Left lung (tissue), 4 donors: ENCODE measurements at regions not wholly inside any gene's neighbourhood (a gene's known extent, or its start where the extent isn't known, plus 50 kb on each side); places are given as distances from the start of the nearest gene placed in this dataset.
A peak's percentile ranks its signal among the peaks of the same experiment; 100 is the strongest.

Experiments used
- ATAC-seq: fragments of 200-7000 bp; cut with Tn5 transposase; one replicate; pipeline ENCODE4 v1.9.1; 2020; ENCODE audit warnings: moderate library complexity
- DNase-seq, 4 donors: peaks; one replicate each; pipeline ENCODE4 v3.0.0-alpha.2; 2013 to 2020
- H3K27ac ChIP-seq, 2 donors: fragments of 200-600 bp; sonication (generic) in 1 of 2; one replicate each; pipeline versions ENCODE4 v1.5.0 to v1.8.0; 2020 to 2021
- H3K27me3 ChIP-seq, 2 donors: fragments of 200-600 bp; sonication (generic) in 1 of 2; one replicate each; pipeline versions ENCODE4 v1.5.0 to v1.8.0; 2020 to 2021
- H3K36me3 ChIP-seq, 2 donors: fragments of 200-600 bp; sonication (generic) in 1 of 2; one replicate each; pipeline versions ENCODE4 v1.5.0 to v1.8.0; 2020 to 2021
- H3K4me1 ChIP-seq, 2 donors: fragments of 200-600 bp; one replicate each; pipeline ENCODE4 v1.8.0; 2021
- H3K4me3 ChIP-seq, 2 donors: fragments of 200-600 bp; sonication (generic) in 1 of 2; one replicate each; pipeline versions ENCODE4 v1.5.0 to v1.8.0; 2020 to 2021; ENCODE audit warnings: mild to moderate bottlenecking in 1 of 2
- H3K9me3 ChIP-seq, 2 donors: fragments of 200-600 bp; sonication (generic) in 1 of 2; one replicate each; pipeline versions ENCODE4 v1.5.0 to v1.8.0; 2020 to 2021
- CTCF ChIP-seq, 2 donors: fragments of 200-600 bp; sonication (generic) in 1 of 2; IDR thresholded peaks; one replicate each; pipeline versions ENCODE4 v1.5.0 to v1.8.0; 2021; ENCODE audit warnings: antibody characterized with exemption in 2 of 2
- intact Hi-C, 2 donors: fragments of 100-400 bp; cut with DNase I; formaldehyde crosslinking; loops; one replicate each; pipeline versions ENCODE4 v1.11.2 to v1.14.2; 2022
- donor health status: DM: no; HTN: yes; CAD: no.
- donor health status: DM: no; HTN: no; CAD: no.

DNA sequence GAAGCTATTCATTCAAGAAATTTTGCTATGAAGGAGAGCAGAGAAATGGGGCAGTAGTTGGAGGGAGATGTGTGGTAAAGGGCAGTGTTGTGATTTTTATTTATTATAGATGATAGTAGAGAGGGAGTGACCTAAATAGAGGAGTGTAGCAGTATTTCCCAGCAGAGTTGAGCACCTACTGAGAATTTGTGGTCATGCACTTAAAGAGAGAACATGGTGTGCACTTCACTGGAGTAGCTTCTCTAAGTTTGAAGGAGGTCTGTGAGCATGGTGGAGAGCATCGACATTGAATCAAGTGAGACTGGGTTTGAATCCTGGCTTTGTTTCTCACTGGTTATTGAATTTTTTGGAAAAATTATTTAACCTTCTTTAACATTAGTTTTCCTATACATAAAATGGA lies 129.2 kb downstream of the AQP4 start:
- Histone ChIP-seq H3K4me3 (no peak overlapping the region), H3K4me1 (no peaks in the 10 kb centered on the region), H3K27me3 (no peaks in the 10 kb centered on the region), H3K9me3 (no peaks in the 10 kb centered on the region), H3K27ac (no peak overlapping the region), H3K36me3 (no peaks in the 10 kb centered on the region)
- intact Hi-C loops: no loop called here
- peak; percentile 80 for ATAC-seq
- DNase-seq: no peak
- no peak for TF ChIP-seq CTCF (IDR thresholded peaks at IDR 0.05)

- ATAC-seq: no peak
- TF ChIP-seq CTCF (IDR thresholded peaks at IDR 0.05): no peak
- intact Hi-C loops: no loop called here
These were observed 130.7 kb downstream of the AQP4 start for GRCh38 chr18:26734760-26735159.

DNA sequence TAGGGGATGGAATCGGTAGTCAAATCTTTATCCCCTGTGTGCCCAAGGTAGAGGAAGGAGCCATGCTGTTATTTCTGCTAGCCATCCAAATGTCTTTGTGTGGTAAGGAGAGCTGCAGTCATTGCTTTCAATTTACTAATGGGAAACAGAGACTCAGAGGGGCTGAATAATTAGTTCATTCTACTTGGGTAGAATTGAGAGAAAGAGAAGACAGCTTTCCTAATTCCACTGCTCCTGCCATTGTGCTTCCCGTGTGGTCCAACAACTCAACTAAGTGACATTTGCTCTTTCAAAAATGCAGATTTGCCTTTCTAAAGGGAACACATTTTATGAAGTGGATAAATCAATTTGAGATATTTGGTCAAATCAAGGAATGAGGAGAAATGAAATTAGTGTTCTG lies 136.1 kb downstream of the AQP4 start:
- ATAC-seq (no peak), DNase-seq (no peak)
- H3K4me1 ChIP-seq: no peaks in the 10 kb centered on the region
- H3K27me3 ChIP-seq: no peaks in the 10 kb centered on the region
- intact Hi-C loops: no loop called here
- no peaks in the 10 kb centered on the region for H3K36me3 ChIP-seq
- H3K9me3 ChIP-seq: no peaks in the 10 kb centered on the region
- TF ChIP-seq CTCF (IDR thresholded peaks at IDR 0.05): no peak
- no peak overlapping the region for H3K4me3 ChIP-seq
- no peak overlapping the region for H3K27ac ChIP-seq

More at GRCh38 chr18:26734760-26735159, 130.7 kb downstream of the AQP4 start:
- H3K4me3 ChIP-seq: no peak overlapping the region
- no peaks in the 10 kb centered on the region for H3K4me1 ChIP-seq
- H3K27ac ChIP-seq: no peak overlapping the region
- H3K36me3 ChIP-seq: no peaks in the 10 kb centered on the region
- DNase-seq: no peak
- H3K9me3 ChIP-seq: no peaks in the 10 kb centered on the region
- H3K27me3 ChIP-seq: no peaks in the 10 kb centered on the region

GRCh38 chr18:26729008-26729407 lies 136.5 kb downstream of the AQP4 start:
- Histone ChIP-seq H3K9me3 (no peaks in the 10 kb centered on the region), H3K27me3 (no peaks in the 10 kb centered on the region), H3K27ac (no peak overlapping the region), H3K4me3 (no peak overlapping the region), H3K36me3 (no peaks in the 10 kb centered on the region), H3K4me1 (no peaks in the 10 kb centered on the region)
- intact Hi-C loops: no loop called here
- DNase-seq: no peak
- no peak for TF ChIP-seq CTCF (IDR thresholded peaks at IDR 0.05)
- ATAC-seq: no peak

- Histone ChIP-seq H3K4me1 (peaks cover 0 to 6% of the 10 kb centered on the region in 2 donors), H3K27me3 (no peaks in the 10 kb centered on the region), H3K9me3 (no peaks in the 10 kb centered on the region), H3K36me3 (no peaks in the 10 kb centered on the region), H3K4me3 (no peak overlapping the region), H3K27ac (peak overlapping the region in 1 of 2 donors; percentile 49)
- ATAC-seq (no peak), DNase-seq (no peak)
- TF ChIP-seq CTCF (IDR thresholded peaks at IDR 0.05): no peak
- intact Hi-C loops: no loop called here
These were observed 141.5 kb downstream of the AQP4 start for GRCh38 chr18:26723981-26724380.
